ENCODE measurements at regions not wholly inside any gene's neighbourhood (a gene's known extent, or its start where the extent isn't known, plus 50 kb on each side); places are given as distances from the start of the nearest gene placed in this dataset.

DNA sequence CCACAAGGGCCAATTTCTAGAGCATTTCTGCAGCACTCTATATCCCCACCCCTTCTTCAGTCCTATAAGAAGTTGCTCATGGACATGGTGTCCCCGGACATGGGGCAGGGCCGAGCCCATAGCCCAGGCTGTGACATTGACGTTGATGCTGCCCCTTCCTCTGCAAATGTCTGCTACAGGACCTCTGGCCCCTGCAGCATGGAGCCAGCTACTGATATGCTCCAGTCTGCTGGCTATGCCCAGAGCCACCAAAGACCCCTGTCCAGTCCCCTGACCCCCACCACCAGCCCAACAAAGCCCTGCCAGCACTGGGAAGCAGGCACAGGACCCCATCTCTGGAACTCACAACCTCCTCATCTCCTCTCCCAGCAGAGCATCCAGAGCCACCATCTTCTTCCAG is 120.1 kb upstream of the SMAD3 start:
- TF ChIP-seq, protein P1, sequence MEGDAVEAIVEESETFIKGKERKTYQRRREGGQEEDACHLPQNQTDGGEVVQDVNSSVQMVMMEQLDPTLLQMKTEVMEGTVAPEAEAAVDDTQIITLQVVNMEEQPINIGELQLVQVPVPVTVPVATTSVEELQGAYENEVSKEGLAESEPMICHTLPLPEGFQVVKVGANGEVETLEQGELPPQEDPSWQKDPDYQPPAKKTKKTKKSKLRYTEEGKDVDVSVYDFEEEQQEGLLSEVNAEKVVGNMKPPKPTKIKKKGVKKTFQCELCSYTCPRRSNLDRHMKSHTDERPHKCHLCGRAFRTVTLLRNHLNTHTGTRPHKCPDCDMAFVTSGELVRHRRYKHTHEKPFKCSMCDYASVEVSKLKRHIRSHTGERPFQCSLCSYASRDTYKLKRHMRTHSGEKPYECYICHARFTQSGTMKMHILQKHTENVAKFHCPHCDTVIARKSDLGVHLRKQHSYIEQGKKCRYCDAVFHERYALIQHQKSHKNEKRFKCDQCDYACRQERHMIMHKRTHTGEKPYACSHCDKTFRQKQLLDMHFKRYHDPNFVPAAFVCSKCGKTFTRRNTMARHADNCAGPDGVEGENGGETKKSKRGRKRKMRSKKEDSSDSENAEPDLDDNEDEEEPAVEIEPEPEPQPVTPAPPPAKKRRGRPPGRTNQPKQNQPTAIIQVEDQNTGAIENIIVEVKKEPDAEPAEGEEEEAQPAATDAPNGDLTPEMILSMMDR (IDR thresholded peaks at IDR 0.05) = no peak
- no peak for TF ChIP-seq POLR2A (IDR thresholded peaks at IDR 0.05)

All from body of pancreas (tissue), 4 donors.